ENCODE measurements at regions not wholly inside any gene's neighbourhood (a gene's known extent, or its start where the extent isn't known, plus 50 kb on each side); places are given as distances from the start of the nearest gene placed in this dataset.

DNA sequence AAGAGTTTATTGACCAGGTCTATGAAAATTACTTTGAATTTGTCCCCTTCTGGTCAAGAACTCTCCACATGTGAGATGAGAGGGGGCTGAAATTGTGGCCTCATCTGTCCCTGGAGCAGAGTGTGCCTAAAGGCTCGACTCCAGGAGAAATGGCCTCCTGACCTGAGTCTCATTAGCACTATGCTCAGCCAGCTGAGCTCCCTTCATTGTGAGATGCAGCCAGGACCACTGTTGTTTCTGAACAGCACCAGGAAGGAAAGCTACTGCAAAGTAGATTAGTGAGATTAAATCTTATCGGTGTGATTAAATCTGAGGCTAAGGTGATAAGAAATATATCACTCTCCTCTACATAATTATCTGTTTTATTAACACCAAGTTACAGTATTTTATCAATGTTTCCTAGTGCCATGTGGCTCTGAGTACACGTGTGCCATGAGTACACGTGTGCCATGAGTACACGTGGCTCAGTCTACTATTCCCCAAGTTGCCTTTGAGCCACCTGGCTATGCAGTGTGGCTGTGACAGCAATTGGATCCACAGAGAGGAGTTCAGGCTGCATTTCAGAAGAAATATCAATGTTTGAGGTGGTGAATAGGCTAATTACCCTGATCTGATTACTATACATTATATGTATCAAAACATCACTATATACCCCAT is 126.9 kb downstream of the IPMK start:
- TF ChIP-seq ZNF274 (IDR thresholded peaks at IDR 0.05; ENCODE audit: low read depth, low read length): no peak
- H3K4me3 ChIP-seq (ENCODE audit: low read length): no peak overlapping the region

DNA sequence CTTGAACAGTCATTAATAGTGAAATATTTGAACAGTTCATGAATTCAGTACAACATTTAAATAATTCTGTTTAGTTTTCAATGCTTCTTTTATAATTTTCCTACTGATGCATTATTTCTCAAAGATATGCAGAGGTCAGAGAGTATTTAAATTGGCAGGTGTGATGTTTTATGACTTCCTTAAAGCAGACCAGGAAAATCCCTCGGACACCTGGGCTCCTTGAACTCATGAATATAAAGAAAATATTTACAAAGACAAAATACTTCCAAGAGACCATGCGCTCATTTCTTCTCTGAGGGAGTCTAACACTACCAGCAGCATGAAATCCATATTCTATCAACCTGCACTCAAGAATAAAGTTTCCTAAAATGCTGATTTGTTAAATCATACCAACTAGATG is 127.6 kb downstream of the IPMK start:
- TF ChIP-seq ZNF274 (IDR thresholded peaks at IDR 0.05; ENCODE audit: low read depth, low read length): no peak
- no peak overlapping the region for H3K4me3 ChIP-seq (ENCODE audit: low read length)

DNA sequence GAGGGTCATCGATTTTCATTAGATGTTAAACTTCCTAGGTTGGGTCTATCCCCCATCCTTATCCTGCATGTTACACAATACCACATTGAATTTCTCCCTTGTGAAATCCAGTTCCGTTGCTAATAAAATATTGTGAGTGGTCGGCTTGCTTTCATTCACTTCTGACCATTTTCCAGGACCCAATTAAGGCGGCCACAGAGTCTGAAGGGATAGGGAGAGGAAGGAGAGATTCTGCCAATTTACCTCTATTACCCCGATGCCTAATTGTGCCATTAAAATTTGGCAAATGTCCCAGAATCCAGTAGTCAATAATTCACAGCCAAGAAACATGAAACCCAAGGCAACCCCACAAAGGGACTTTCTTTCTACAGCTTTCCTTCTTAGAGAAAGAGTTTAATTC is 129.9 kb downstream of the IPMK start:
- no peak for TF ChIP-seq ZNF274 (IDR thresholded peaks at IDR 0.05; ENCODE audit: low read depth, low read length)
- no peak overlapping the region for H3K4me3 ChIP-seq (ENCODE audit: low read length)

DNA sequence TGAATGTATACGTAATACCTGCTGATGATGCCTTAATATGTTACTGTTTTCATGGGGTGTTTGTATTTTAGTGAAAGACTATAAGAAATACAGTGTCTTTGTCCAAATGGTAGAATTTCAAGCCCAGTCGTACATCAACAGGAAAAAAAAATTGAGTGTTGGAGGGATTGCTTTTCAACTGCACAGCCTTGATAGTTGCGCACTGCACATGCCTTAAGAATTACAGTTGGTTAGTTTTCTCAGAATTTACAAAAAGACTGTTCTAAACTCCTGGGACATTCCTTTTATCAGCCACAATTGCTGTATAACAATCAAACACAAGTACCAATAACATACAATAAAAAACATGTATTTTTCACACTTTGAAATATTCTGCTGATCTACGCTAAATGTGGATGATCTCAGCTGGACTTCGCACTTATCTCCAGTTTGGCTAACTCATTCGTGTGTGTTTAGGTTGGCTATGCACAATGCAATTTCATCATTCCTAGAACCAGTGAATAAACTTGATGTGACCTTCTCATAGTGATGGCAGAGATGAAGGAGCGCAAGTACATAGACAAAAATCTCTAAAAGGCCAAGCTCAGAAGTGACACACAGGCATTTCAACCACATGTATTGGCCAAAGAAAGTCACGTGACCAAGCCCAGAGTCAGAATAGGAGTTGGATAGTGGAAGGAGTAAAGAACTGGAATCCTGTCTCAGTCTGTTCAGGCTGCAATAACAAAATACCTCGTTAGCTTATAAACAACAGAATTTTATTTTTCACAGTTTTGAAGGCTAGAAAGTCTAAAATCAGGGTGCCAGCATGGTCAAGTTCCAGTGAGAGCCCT is 152.3 kb downstream of the IPMK start:
- no peak overlapping the region for H3K4me3 ChIP-seq (ENCODE audit: low read length)
- TF ChIP-seq ZNF274 (IDR thresholded peaks at IDR 0.05; ENCODE audit: low read depth, low read length): no peak

DNA sequence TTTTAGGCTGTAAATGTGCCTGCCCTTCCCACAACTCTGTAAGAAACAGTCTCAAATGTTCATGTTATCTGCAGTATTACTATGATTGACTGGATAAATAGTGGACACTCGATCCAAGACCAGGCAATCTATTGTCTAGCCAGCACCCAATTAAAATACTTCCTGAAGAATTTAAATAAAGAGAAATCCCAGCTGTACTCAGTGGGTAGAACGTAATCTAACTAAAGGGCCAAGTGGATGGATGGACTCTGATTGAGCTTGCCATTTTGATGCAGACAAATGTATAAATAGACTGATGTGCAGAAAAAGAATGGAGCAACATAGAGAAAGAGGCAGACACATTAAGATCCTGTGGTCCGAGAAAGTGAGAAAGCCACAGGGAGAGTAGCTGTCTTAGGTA is 158.0 kb downstream of the IPMK start:
- no peak for TF ChIP-seq ZNF274 (IDR thresholded peaks at IDR 0.05; ENCODE audit: low read depth, low read length)
- H3K4me3 ChIP-seq (ENCODE audit: low read length): no peak overlapping the region

DNA sequence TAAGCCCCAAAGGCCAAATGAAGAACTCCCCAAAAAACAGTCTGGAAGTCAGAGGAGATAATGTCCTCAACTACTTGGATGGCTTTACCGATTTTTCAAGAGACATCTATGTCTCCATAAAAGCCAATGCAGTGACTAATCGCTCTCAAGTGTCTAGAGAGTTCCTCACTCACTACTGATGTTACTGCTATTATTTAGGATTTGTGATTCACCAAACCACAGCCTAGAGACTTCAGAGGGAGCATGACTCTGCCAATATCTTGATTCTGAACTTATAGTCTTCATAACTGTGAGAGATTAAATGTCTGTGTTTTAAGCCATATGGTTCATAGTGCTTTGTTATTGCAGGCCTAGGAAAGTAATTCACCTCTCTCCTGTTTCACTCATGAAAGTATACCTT is 160.2 kb downstream of the IPMK start:
- H3K4me3 ChIP-seq (ENCODE audit: low read length): no peak overlapping the region
- TF ChIP-seq ZNF274 (IDR thresholded peaks at IDR 0.05; ENCODE audit: low read depth, low read length): no peak

DNA sequence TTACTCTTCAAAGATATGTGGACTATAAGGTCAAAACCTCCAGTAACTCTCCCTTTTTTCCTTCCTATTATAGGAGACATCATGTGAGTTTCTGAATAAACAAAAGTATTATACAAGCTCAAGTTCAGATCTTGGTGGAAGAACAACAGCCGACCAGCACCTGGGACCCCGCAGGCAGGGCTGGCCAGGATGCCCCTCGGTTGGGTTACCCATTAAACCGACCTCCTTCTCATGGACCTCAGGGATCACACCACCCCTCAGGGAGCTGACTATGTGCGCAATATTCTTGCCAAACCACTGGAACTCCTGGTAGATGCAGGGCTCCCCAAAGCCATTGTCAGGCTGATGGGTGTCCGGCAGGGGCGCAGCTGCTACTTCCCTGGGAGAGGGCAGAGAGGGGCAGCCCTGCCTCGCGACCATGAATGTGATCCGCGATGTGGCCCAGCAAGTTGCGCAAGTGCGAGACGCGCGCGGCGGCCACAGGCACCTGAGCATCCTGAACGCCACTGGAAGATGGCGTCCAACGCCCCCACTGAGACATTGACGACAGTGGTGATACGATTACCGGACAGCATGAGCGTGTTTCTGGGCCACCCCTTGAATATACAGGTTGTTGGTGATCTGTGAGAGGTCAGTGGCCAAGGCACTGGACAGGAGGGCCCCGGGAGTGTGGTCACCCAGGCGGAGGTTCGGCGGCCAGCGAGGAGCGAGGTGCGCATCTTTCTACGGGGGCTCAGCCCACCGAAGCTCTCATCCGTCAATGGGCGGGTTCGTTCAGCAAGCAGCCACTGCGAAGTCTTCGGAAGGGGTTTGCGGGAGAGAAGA is 161.3 kb downstream of the IPMK start:
- no peak for TF ChIP-seq ZNF274 (IDR thresholded peaks at IDR 0.05; ENCODE audit: low read depth, low read length)
- H3K4me3 ChIP-seq (ENCODE audit: low read length): no peak overlapping the region

DNA sequence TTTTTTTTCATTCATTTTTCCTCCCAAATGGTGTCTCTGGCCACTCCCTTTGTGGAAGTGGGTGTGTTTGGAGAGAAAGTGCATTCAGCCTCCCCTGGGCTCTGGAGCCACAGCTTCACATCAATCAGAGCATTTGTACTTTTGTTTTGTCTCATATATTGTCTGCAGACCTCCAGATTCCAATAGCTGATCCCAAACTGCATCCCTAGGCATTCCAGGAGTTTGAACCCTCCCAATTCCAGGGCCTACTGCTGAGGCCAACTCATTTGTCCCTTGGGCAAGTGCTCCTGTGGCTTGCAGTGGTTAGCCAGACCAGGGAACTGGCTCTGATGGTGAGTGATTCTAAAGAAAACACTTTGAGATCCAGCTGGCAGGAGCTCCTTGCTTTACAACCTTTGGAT is 163.3 kb downstream of the IPMK start:
- no peak overlapping the region for H3K4me3 ChIP-seq (ENCODE audit: low read length)
- no peak for TF ChIP-seq ZNF274 (IDR thresholded peaks at IDR 0.05; ENCODE audit: low read depth, low read length)

DNA sequence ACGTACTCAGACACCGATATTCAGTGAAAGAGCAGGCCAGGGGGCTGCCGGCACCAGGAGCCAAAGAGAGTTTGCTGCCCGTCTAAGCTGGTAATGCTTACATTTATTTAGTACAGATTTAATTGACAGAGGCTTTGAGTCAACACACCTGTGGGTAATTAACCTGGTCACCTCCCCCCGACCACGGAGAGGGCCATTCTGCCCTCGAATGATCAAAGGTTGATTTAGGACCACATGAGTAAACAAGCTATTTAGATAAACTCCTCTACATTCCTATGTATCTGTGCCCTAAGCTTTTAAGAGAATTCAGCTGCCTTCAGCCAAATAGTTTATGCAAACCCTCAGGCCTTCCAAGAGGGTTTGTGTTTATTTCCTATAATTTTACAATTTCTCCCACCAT is 164.8 kb downstream of the IPMK start:
- no peak overlapping the region for H3K4me3 ChIP-seq (ENCODE audit: low read length)
- no peak for TF ChIP-seq ZNF274 (IDR thresholded peaks at IDR 0.05; ENCODE audit: low read depth, low read length)

DNA sequence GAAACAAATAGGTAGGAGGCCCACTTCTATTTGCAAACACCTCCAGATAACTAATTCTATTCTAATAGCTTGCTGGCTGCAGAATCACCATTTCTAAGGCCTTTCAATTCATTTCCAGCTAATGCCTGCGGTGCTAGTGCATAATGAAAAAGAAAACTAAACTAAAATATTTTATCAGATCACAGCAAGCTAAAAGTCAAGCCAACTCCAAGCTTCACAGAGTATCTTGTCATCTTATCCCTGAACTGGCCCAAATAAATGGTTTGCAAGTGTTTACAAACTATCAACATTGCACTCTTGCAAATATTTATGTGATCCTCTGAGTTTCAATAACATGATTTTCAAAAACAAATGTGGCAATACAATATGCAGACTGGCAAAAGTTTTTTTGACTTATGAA is 166.0 kb downstream of the IPMK start:
- TF ChIP-seq ZNF274 (IDR thresholded peaks at IDR 0.05; ENCODE audit: low read depth, low read length): no peak
- no peak overlapping the region for H3K4me3 ChIP-seq (ENCODE audit: low read length)

DNA sequence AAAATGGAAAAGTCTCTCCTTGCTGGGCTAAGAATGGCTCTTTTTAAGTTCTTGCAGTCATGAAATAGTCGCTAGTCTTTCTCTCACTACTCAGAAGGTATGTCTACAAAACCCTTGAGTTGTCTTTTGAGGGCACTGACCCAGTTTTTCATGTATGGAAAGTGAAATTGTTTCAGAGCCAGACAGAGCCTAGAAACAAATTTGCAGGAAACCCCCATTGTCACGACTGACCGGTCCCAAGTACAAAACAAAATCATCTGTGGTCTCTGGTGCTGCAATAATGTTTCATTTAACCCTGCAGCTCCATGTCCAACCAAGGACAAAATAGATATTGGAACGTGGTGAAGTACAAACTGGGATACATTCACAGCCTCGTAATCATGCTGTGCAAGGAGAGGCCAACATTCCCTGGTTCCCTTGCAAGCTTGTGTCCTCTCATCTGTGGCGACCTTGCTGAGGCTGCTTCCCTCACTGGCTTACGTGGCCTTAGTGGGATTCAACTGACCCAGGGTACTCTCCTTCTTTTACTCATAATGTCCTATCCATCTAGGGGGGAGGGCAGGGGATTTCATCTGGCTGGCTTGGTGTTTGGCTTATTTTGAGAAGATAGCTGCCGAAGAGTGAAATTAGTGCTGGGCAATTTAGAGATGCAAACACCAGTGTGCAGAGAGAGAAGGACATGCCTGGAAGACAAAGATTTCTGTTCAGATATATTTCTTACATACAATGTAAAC is 172.5 kb downstream of the IPMK start:
- no peak overlapping the region for H3K4me3 ChIP-seq (ENCODE audit: low read length)
- TF ChIP-seq ZNF274 (IDR thresholded peaks at IDR 0.05; ENCODE audit: low read depth, low read length): no peak

DNA sequence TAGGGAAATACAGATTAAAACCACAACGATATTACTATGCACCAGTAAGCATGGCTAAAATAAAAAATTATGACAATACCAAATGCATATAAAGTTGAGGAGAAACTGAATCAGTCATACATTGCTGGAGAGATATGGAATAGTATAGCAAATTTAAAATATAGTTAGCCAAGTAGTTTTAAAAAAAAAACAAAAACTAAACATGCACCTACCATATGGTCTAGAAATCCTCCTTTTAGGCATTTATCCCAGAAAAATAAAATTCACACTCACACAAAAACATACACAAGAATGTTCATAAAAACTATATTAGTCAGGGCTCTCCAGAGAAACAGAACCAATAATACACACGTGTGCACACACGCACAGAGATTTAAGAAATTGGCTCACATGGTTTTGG is 175.8 kb downstream of the IPMK start:
- no peak overlapping the region for H3K4me3 ChIP-seq (ENCODE audit: low read length)
- TF ChIP-seq ZNF274 (IDR thresholded peaks at IDR 0.05; ENCODE audit: low read depth, low read length): no peak

DNA sequence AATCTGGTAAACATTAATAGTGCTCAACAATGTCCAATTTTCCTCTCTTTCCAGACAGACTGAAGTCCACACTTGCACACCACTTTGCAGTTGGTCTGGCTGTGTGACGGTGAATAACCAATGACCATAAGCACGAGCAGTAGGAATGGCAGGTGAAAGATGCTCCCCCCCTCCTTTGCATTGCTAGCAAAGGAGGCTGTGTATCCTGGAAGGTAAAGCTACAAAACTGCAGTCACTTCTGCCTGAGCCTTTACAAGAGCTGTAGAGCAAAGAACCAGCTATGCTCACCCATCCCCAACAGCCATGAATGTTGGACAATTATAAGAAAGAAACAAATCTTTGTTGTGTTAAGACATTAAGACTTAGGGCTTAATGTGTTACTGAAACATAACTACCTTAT is 178.0 kb downstream of the IPMK start:
- H3K4me3 ChIP-seq (ENCODE audit: low read length): no peak overlapping the region
- no peak for TF ChIP-seq ZNF274 (IDR thresholded peaks at IDR 0.05; ENCODE audit: low read depth, low read length)

DNA sequence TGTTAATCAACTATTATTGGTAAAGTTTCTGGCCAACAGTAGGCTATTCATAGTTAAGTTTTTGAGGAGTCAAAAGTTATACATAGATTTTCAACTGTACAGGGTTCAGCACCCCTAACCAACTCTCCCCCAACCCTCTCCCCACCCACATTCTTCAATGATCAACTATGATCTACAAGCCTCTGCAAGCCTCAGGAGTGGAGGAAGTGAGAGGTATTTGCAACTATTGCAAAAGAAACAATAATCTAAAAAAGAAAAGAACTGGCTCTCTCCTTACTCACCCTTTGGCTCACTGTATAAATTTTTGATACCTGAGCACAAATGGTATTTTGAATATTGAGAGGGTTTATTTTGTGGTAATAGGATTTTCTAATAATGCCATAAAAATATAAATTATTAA is 179.8 kb downstream of the IPMK start:
- no peak overlapping the region for H3K4me3 ChIP-seq (ENCODE audit: low read length)
- TF ChIP-seq ZNF274 (IDR thresholded peaks at IDR 0.05; ENCODE audit: low read depth, low read length): no peak

Data from GM08714 (cell line).